ENCODE measurements at regions not wholly inside any gene's neighbourhood (a gene's known extent, or its start where the extent isn't known, plus 50 kb on each side); places are given as distances from the start of the nearest gene placed in this dataset.
A peak's percentile ranks its signal among the peaks of the same experiment; 100 is the strongest.

- Histone ChIP-seq H3K27ac (ENCODE audit: poor library complexity, severe bottlenecking) (no peak overlapping the region), H3K36me3 (ENCODE audit: low read depth) (no peaks in the 10 kb centered on the region), H3K4me1 (ENCODE audit: insufficient read depth, poor library complexity, severe bottlenecking) (no peaks in the 10 kb centered on the region), H3K4me3 (ENCODE audit: severe bottlenecking) (no peak overlapping the region), H3K27me3 (ENCODE audit: insufficient read depth, poor library complexity, severe bottlenecking) (no peaks in the 10 kb centered on the region), H3K9me3 (ENCODE audit: severe bottlenecking) (no peaks in the 10 kb centered on the region)
- no peak for TF ChIP-seq CTCF (IDR thresholded peaks at IDR 0.05; ENCODE audit: poor library complexity, severe bottlenecking)
- no peak for DNase-seq (ENCODE audit: low spot score)
- no peak for ATAC-seq (ENCODE audit: low read depth)
These were observed 598.7 kb upstream of the SOX11 start for GRCh38 chr2:5093518-5093917.

GRCh38 chr2:5094192-5094591 lies 598.0 kb upstream of the SOX11 start:
- Histone ChIP-seq H3K27ac (ENCODE audit: poor library complexity, severe bottlenecking) (no peak overlapping the region), H3K36me3 (ENCODE audit: low read depth) (no peaks in the 10 kb centered on the region), H3K27me3 (ENCODE audit: insufficient read depth, poor library complexity, severe bottlenecking) (no peaks in the 10 kb centered on the region), H3K4me1 (ENCODE audit: insufficient read depth, poor library complexity, severe bottlenecking) (no peaks in the 10 kb centered on the region), H3K4me3 (ENCODE audit: severe bottlenecking) (no peak overlapping the region), H3K9me3 (ENCODE audit: severe bottlenecking) (no peaks in the 10 kb centered on the region)
- TF ChIP-seq CTCF (IDR thresholded peaks at IDR 0.05; ENCODE audit: poor library complexity, severe bottlenecking), result no peak
- DNase-seq (ENCODE audit: low spot score), result no peak
- ATAC-seq (ENCODE audit: low read depth), result no peak

GRCh38 chr2:5098286-5098685 lies 593.9 kb upstream of the SOX11 start:
- H3K27ac ChIP-seq (ENCODE audit: poor library complexity, severe bottlenecking), result no peak overlapping the region

GRCh38 chr2:5102823-5103222 lies 589.4 kb upstream of the SOX11 start:
- Histone ChIP-seq H3K27ac (ENCODE audit: poor library complexity, severe bottlenecking) (no peak overlapping the region), H3K4me1 (ENCODE audit: insufficient read depth, poor library complexity, severe bottlenecking) (no peaks in the 10 kb centered on the region), H3K36me3 (ENCODE audit: low read depth) (no peaks in the 10 kb centered on the region), H3K27me3 (ENCODE audit: insufficient read depth, poor library complexity, severe bottlenecking) (no peaks in the 10 kb centered on the region), H3K9me3 (ENCODE audit: severe bottlenecking) (peaks cover 2% of the 10 kb centered on the region), H3K4me3 (ENCODE audit: severe bottlenecking) (no peak overlapping the region)
- DNase-seq (ENCODE audit: low spot score) (no peak), ATAC-seq (ENCODE audit: low read depth) (no peak)
- no peak for TF ChIP-seq CTCF (IDR thresholded peaks at IDR 0.05; ENCODE audit: poor library complexity, severe bottlenecking)

More at GRCh38 chr2:5098286-5098685, 593.9 kb upstream of the SOX11 start:
- DNase-seq (ENCODE audit: low spot score) (no peak), ATAC-seq (ENCODE audit: low read depth) (no peak)
- Histone ChIP-seq H3K4me1 (ENCODE audit: insufficient read depth, poor library complexity, severe bottlenecking) (no peaks in the 10 kb centered on the region), H3K9me3 (ENCODE audit: severe bottlenecking) (peaks cover 2% of the 10 kb centered on the region), H3K27me3 (ENCODE audit: insufficient read depth, poor library complexity, severe bottlenecking) (no peaks in the 10 kb centered on the region), H3K4me3 (ENCODE audit: severe bottlenecking) (no peak overlapping the region), H3K36me3 (ENCODE audit: low read depth) (no peaks in the 10 kb centered on the region)
- no peak for TF ChIP-seq CTCF (IDR thresholded peaks at IDR 0.05; ENCODE audit: poor library complexity, severe bottlenecking)

GRCh38 chr2:5111581-5111980 lies 580.6 kb upstream of the SOX11 start:
- Histone ChIP-seq H3K36me3 (ENCODE audit: low read depth) (no peaks in the 10 kb centered on the region), H3K9me3 (ENCODE audit: severe bottlenecking) (peaks cover 5% of the 10 kb centered on the region), H3K27me3 (ENCODE audit: insufficient read depth, poor library complexity, severe bottlenecking) (no peaks in the 10 kb centered on the region), H3K27ac (ENCODE audit: poor library complexity, severe bottlenecking) (no peak overlapping the region), H3K4me1 (ENCODE audit: insufficient read depth, poor library complexity, severe bottlenecking) (no peaks in the 10 kb centered on the region), H3K4me3 (ENCODE audit: severe bottlenecking) (no peak overlapping the region)
- ATAC-seq (ENCODE audit: low read depth), result peak; percentile 33; the same call in 1 of the 3 replicates
- DNase-seq (ENCODE audit: low spot score), result no peak
- no peak for TF ChIP-seq CTCF (IDR thresholded peaks at IDR 0.05; ENCODE audit: poor library complexity, severe bottlenecking)
